BJ (cell line): ENCODE measurements at regions not wholly inside any gene's neighbourhood (a gene's known extent, or its start where the extent isn't known, plus 50 kb on each side); places are given as distances from the start of the nearest gene placed in this dataset.

Source experiments
- CTCF ChIA-PET: fragments of 350-600 bp; formaldehyde crosslinking; extraction: SDS; loops from one replicate; lab custom pipeline; 2021; ENCODE audit warnings: antibody characterized with exemption, inconsistent platforms; lab: Yijun Ruan, JAX
- POLR2A ChIA-PET: fragments of 300-600 bp; sonication (Branson Sonifier 250); formaldehyde crosslinking; extraction: SDS; loops from one replicate; lab custom pipeline; 2021; ENCODE audit warnings: antibody characterized with exemption; lab: Charles Lee
- DNase-seq: peaks from one replicate; pipeline ENCODE4 v3.0.0-alpha.2; 2011; ENCODE audit warnings: low read depth
- H3K27me3 ChIP-seq: 2 replicates; pipeline ENCODE4 v1.6.0; 2011; ENCODE audit warnings: low read length; ENCODE audit not compliant: control insufficient read depth, insufficient read depth
- H3K36me3 ChIP-seq: 2 replicates; pipeline ENCODE4 v1.5.1; 2011; ENCODE audit warnings: low read length; ENCODE audit not compliant: control insufficient read depth, insufficient read depth
- H3K4me3 ChIP-seq: 2 replicates; pipeline ENCODE4 v1.5.1; 2011; ENCODE audit warnings: low read depth, mild to moderate bottlenecking, control low read depth, low read length
- CTCF ChIP-seq: IDR thresholded peaks from 2 replicates; pipeline ENCODE4 v1.5.1; 2011; ENCODE audit warnings: low read depth, mild to moderate bottlenecking, control low read depth, inconsistent platforms, low read length, moderate library complexity; ENCODE audit not compliant: insufficient read depth

DNA sequence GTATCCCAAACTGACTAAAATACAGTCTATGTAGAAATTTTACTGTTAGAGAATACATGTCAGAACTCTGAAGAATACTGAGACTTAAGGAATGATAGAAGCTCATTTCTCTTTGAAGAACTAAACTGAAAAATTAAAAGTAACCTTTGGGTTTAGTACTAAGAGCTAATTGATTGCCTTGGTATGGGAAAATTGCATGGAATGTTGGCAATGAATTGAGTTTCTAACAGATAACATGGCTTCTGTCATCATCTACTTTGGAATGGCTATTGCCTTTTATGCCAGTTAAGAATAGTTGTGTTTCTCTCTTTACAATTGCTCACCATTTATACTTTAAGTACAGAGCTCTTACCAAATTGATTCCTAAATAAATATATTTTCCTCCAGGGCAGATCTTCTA lies 308.8 kb upstream of the SYT1 start:
- DNase-seq: no peak
- TF ChIP-seq CTCF: no peak
- POLR2A ChIA-PET: no interaction called here
- CTCF ChIA-PET: interaction anchor here (1.4 to 2.9 kb wide), 2 partner anchors 10 to 85 kb away, joined by 6 to 7 read pairs; no protein-coding TSS in a partner anchor
- no peaks in the 10 kb centered on the region for H3K36me3 ChIP-seq
- no peaks in the 10 kb centered on the region for H3K27me3 ChIP-seq
- H3K4me3 ChIP-seq: no peak overlapping the region

DNA sequence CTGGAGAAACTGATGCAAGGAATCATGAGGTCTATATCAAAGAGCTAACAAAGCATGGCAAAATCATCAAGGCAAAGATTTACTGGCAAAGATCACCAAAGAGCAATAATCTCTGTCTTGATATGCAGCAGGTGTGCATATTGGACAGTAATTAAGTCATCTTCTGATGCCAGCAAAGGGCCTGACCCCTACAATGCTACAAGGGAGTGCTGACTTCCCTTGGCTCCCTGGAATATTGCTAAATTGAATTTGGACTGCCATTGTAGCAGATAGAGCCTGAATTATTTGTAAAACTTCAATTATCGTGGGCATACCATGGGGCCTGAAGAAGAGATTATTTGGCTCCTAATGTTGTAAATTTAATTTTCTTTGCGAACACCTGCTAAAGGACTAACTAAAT lies 307.9 kb upstream of the SYT1 start:
- no peak overlapping the region for H3K4me3 ChIP-seq
- DNase-seq: no peak
- POLR2A ChIA-PET: no interaction called here
- H3K36me3 ChIP-seq: no peaks in the 10 kb centered on the region
- TF ChIP-seq CTCF: no peak
- CTCF ChIA-PET: interaction anchor here (0.6 kb wide), 1 partner anchor 408 kb away, joined by 3 read pairs; no protein-coding TSS in a partner anchor
- H3K27me3 ChIP-seq: no peaks in the 10 kb centered on the region

DNA sequence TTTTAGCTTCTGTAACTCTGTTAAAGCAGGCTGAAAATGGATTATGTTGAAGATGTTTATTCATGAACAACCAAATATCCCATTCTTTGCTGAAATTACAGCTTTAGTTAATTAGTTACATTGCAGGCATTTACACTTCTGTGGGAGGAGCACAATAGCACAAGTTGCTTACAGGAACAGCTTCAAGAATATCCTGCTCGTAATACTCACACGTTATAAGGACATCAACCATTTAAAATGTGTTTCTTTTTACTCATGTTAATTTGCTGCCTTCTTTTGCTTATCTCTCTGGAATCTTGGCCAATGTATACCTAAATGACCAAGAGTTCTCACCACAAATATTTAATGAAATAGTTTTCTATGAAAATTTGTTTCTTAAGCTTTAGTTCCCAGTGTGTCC lies 305.2 kb upstream of the SYT1 start:
- no peak for DNase-seq
- no peak for TF ChIP-seq CTCF
- no peaks in the 10 kb centered on the region for H3K27me3 ChIP-seq
- ChIA-PET CTCF (interaction anchor here (1.2 kb wide), 1 partner anchor 16 kb away, joined by 3 read pairs; no protein-coding TSS in a partner anchor), POLR2A (no interaction called here)
- no peaks in the 10 kb centered on the region for H3K36me3 ChIP-seq
- no peak overlapping the region for H3K4me3 ChIP-seq

GRCh38 chr12:78559886-78560285 lies 304.7 kb upstream of the SYT1 start:
- TF ChIP-seq CTCF: no peak
- DNase-seq: no peak
- H3K27me3 ChIP-seq: no peaks in the 10 kb centered on the region
- POLR2A ChIA-PET: no interaction called here
- CTCF ChIA-PET: no interaction called here
- H3K36me3 ChIP-seq: no peaks in the 10 kb centered on the region
- no peak overlapping the region for H3K4me3 ChIP-seq

GRCh38 chr12:78560633-78561032 lies 303.9 kb upstream of the SYT1 start:
- POLR2A ChIA-PET: no interaction called here
- Histone ChIP-seq H3K27me3 (no peaks in the 10 kb centered on the region), H3K4me3 (no peak overlapping the region), H3K36me3 (no peaks in the 10 kb centered on the region)
- no peak for DNase-seq
- TF ChIP-seq CTCF: no peak
- CTCF ChIA-PET: no interaction called here
